Neural progenitor cell (in vitro differentiated cells): ENCODE measurements at regions not wholly inside any gene's neighbourhood (a gene's known extent, or its start where the extent isn't known, plus 50 kb on each side); places are given as distances from the start of the nearest gene placed in this dataset.
"Not testable (repeated sequence)": the region's sequence is repeated elsewhere in the genome, so short reads cannot be mapped to it uniquely, and the experiment has no call there.

ENCODE experiments used
- DNase-seq: peaks from one replicate; pipeline ENCODE4 v3.0.0-alpha.2; 2016; ENCODE audit warnings: low spot score
- H2AFZ ChIP-seq: fragments of 200-600 bp; sonication (generic); replicated peaks from 2 replicates; pipeline ENCODE4 v1.6.1; 2016; ENCODE audit warnings: antibody characterized with exemption
- H3F3A ChIP-seq: fragments of 200-600 bp; sonication (generic); 2 replicates; pipeline ENCODE4 v1.6.1; 2016; ENCODE audit warnings: antibody characterized with exemption, low read depth
- H3K27ac ChIP-seq: fragments of 200-600 bp; sonication (generic); 2 replicates; pipeline ENCODE4 v1.5.1; 2016; ENCODE audit warnings: mild to moderate bottlenecking
- H3K27me3 ChIP-seq: fragments of 200-600 bp; sonication (generic); 2 replicates; pipeline ENCODE4 v1.6.1; 2016; ENCODE audit warnings: mild to moderate bottlenecking, moderate library complexity
- H3K36me3 ChIP-seq: fragments of 200-600 bp; sonication (generic); 2 replicates; pipeline ENCODE4 v1.5.1; 2016
- H3K4me1 ChIP-seq: fragments of 200-600 bp; sonication (generic); 2 replicates; pipeline ENCODE4 v1.6.1; 2016; ENCODE audit warnings: mixed run types
- H3K4me2 ChIP-seq: fragments of 200-600 bp; sonication (generic); 2 replicates; pipeline ENCODE4 v1.6.1; 2016
- H3K4me3 ChIP-seq: fragments of 200-600 bp; sonication (generic); 2 replicates; pipeline ENCODE4 v1.5.1; 2016
- H3K79me2 ChIP-seq: fragments of 200-600 bp; sonication (generic); 2 replicates; pipeline ENCODE4 v1.6.1; 2016; ENCODE audit warnings: low read depth
- H3K9ac ChIP-seq: fragments of 200-600 bp; sonication (generic); 2 replicates; pipeline ENCODE4 v1.6.1; 2016
- H3K9me3 ChIP-seq: fragments of 200-600 bp; sonication (generic); 2 replicates; pipeline ENCODE4 v1.5.1; 2016; ENCODE audit warnings: low read depth
- H4K20me1 ChIP-seq: fragments of 200-600 bp; sonication (generic); 2 replicates; pipeline ENCODE4 v1.6.1; 2016; ENCODE audit warnings: low read depth
- H3K27ac Mint-ChIP-seq: 3 replicates; pipeline ENCODE4 v1.8.0; 2021; ENCODE audit warnings: mixed read lengths
- H3K27me3 Mint-ChIP-seq: 2 replicates; pipeline ENCODE4 v1.8.0; 2022; ENCODE audit warnings: low read depth, mild to moderate bottlenecking, inconsistent platforms, moderate library complexity, mixed read lengths; ENCODE audit not compliant: insufficient read depth
- H3K36me3 Mint-ChIP-seq: 3 replicates; pipeline ENCODE4 v1.8.0; 2021; ENCODE audit warnings: mixed read lengths
- H3K4me1 Mint-ChIP-seq: 3 replicates; pipeline ENCODE4 v1.8.0; 2021; ENCODE audit warnings: mixed read lengths
- H3K4me3 Mint-ChIP-seq: 3 replicates; pipeline ENCODE4 v1.8.0; 2021; ENCODE audit warnings: mild to moderate bottlenecking, moderate library complexity, mixed read lengths
- H3K9me3 Mint-ChIP-seq: 3 replicates; pipeline ENCODE4 v1.8.0; 2020; ENCODE audit warnings: mixed read lengths

DNA sequence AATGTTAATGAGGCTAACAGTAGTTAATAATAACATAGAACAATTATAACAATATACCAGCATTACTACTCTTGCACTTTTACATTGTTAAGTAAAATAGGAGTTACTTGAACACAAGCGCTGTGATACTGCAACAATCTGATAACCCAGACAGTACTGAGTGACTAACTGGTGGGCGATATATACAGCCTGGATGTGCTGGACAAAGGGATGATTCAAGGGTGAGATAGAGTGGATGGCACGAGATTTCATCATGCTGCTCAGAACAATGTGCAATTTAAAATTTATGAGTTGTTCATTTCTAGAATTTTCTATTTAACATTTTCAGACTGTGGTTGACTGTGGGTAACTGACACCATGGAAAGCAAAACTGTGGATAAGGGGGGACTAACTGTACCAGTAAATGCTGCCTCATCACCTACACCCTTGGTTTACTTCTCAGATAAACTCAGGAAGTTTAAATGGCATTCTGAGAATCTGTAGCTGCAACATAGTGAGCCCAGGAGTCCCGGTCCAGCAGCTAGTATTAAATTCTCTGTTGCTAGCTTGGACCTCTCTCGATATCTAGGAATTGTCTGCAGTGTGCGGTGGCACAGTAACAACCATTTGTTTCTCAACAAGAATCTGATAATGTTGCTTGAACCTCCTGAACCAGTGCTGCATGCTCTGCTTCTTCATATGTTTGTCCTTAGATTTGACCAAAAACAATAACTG lies 80.9 kb upstream of the SEC22B start:
- H3K4me2 ChIP-seq, H4K20me1 ChIP-seq, H3K79me2 ChIP-seq, H3K27ac ChIP-seq, H3K4me1 ChIP-seq, H3K9me3 ChIP-seq, H2AFZ ChIP-seq, H3K36me3 ChIP-seq, H3K27ac Mint-ChIP-seq, H3K27me3 ChIP-seq, H3K27me3 Mint-ChIP-seq, H3K9me3 Mint-ChIP-seq, H3K4me1 Mint-ChIP-seq, H3K36me3 Mint-ChIP-seq, DNase-seq, H3K9ac ChIP-seq, H3K4me3 Mint-ChIP-seq, H3F3A ChIP-seq, H3K4me3 ChIP-seq: not testable (repeated sequence)

DNA sequence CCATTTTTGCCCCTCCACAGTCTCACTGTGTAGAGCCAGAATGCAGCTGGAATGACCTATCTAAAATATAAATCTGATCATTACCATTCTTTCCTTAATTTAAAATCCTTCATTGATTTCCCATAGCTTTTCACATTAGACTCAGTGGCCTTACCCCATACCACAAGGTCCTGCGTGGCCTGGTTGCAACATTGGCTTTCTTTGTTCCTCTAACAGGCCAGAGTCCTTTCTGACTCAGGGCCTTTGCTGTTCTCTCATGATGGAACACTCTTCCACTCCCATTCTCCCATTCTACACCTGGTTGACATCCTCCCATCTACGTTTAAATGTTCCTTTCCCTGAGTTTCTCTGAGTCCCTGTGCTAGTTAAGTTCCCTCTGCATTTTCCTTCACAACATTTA lies 74.4 kb upstream of the SEC22B start:
- H3K79me2 ChIP-seq, H2AFZ ChIP-seq, H3K9me3 Mint-ChIP-seq, H3K4me2 ChIP-seq, H3K4me1 ChIP-seq, H3K9ac ChIP-seq, H3K27me3 ChIP-seq, H3K9me3 ChIP-seq, H3K36me3 Mint-ChIP-seq, H3F3A ChIP-seq, H3K4me1 Mint-ChIP-seq, DNase-seq, H4K20me1 ChIP-seq, H3K27ac ChIP-seq, H3K4me3 ChIP-seq, H3K36me3 ChIP-seq, H3K27me3 Mint-ChIP-seq, H3K4me3 Mint-ChIP-seq, H3K27ac Mint-ChIP-seq: not testable (repeated sequence)

DNA sequence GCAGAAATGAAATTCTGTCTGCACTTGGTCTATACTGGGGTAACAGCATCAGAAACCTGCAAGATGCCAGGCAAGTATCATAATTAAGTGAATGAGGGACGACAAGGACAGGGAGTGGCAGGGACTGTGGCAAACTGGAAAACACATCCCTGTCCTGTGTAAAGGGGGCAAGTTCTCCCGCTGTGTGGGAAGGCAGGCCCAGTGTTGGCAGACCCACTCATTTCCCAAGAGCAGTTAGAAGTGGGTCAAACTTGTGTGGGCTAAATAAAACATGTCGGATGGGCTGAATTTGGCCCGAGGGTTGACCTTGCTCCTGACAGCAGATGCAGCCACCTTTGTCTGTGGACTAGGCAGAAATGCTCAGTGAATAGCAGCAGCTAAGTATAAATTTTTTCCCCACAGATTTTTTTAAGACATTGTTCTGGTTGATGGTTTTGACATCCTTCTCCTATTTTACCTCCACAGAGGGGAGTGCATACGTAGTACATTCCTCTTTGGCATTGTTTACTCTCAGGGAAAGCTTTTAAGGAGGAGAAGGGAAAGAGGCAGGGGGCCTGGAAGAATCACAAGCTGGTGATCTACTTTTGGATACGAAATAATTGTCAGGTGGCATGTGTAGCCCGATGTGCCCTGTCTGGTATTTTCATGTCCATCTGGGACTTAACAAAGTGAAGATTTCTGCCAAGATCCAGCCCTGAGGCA lies 72.6 kb upstream of the SEC22B start:
- not testable (repeated sequence) for H3K27me3 Mint-ChIP-seq, H3K4me3 Mint-ChIP-seq, H3K4me1 Mint-ChIP-seq, H3K9me3 Mint-ChIP-seq, DNase-seq, H3K4me2 ChIP-seq, H3K4me3 ChIP-seq, H3K9ac ChIP-seq, H4K20me1 ChIP-seq, H2AFZ ChIP-seq, H3F3A ChIP-seq, H3K36me3 ChIP-seq, H3K27me3 ChIP-seq, H3K27ac Mint-ChIP-seq, H3K9me3 ChIP-seq, H3K79me2 ChIP-seq, H3K36me3 Mint-ChIP-seq, H3K27ac ChIP-seq, H3K4me1 ChIP-seq

DNA sequence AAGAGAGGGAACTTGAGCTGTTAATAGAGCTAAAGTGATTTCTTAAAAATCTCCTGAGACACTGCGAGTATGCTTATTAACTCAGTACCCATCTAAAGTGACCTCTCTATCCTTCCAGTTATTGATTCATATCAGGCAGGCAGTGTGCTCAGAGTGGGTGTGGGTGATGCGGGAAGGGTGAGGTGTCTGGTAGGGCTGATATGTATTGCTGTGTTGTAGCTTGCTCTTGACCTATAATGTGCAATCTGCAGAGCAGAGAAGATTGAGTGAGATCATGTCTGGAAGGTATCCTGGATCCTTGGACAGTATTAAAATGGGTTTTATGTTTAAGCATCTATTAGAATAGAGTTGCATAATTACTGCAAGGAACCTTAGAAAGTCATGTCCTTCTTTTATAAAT lies 71.9 kb upstream of the SEC22B start:
- H3F3A ChIP-seq, H3K79me2 ChIP-seq, H3K4me1 Mint-ChIP-seq, H3K27me3 Mint-ChIP-seq, H3K27ac ChIP-seq, H3K36me3 Mint-ChIP-seq, H3K9me3 Mint-ChIP-seq, H2AFZ ChIP-seq, H3K4me2 ChIP-seq, H3K9me3 ChIP-seq, H4K20me1 ChIP-seq, H3K4me1 ChIP-seq, H3K4me3 ChIP-seq, H3K4me3 Mint-ChIP-seq, H3K9ac ChIP-seq, H3K27ac Mint-ChIP-seq, H3K27me3 ChIP-seq, H3K36me3 ChIP-seq, DNase-seq: not testable (repeated sequence)

DNA sequence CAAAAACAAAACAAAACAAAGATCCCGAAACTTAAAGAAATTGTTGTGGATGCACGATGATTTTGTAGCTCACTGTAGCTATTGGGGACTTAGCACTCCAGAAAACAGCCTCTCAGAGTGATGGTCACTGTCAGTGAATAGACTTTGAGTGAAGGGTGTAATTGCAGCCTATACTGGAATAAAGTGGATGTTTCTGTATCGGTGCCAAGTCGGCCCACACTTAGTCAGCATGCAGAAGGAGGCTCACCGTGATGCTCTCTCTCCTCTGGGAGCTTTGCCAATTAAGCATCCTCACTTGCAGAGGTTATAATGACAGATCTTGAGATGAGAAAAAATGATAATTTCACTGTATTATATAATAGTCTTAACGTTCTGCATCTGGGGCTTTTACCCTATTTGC lies 67.5 kb upstream of the SEC22B start:
- DNase-seq, H3K9ac ChIP-seq, H3K79me2 ChIP-seq, H3K27ac ChIP-seq, H3K9me3 Mint-ChIP-seq, H3K4me1 ChIP-seq, H3F3A ChIP-seq, H2AFZ ChIP-seq, H3K27me3 ChIP-seq, H3K36me3 ChIP-seq, H3K4me3 ChIP-seq, H3K27me3 Mint-ChIP-seq, H3K4me1 Mint-ChIP-seq, H3K27ac Mint-ChIP-seq, H3K9me3 ChIP-seq, H3K36me3 Mint-ChIP-seq, H4K20me1 ChIP-seq, H3K4me2 ChIP-seq, H3K4me3 Mint-ChIP-seq: not testable (repeated sequence)

DNA sequence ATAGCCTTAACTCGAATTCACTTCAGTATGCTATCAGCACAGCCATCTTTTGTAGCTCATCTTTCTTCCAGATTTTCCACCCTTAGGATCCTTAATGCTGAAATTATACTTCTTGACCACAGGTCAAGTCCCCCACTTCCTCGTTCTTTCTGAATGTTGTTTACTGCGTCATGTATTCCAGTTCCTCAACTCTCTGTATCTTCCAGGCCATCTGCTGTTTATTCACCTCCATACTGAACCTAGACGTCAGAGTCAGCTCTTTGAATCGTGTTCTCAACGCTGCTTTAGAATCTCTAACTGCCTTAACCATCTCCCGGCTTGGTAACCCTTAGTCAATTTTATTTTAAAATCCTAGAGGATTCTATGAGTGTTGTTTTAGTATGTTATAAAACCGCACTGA lies 66.3 kb upstream of the SEC22B start:
- H3K36me3 ChIP-seq, H3K27me3 Mint-ChIP-seq, H3K9ac ChIP-seq: not testable (repeated sequence)

DNA sequence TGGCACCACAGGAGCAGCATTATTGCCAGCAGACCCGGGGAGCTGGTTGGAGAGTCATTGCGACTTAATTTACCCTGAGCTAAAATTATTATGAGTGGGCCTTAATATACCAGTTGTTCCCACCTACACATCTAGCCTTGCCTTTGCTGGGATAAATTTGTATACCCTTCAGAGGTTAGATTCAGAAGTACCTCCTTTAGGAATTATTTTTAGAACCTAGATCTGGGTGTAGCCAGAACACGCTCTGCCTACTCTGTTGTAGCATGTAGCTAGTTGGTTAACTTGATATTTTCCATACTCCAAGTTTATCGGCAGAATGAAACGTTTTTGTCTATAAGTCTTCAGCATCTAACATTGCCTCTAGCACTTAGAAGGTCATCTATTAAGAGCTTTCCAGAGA lies 65.5 kb upstream of the SEC22B start:
- H4K20me1 ChIP-seq, DNase-seq, H3K9ac ChIP-seq, H3K4me3 Mint-ChIP-seq, H3K9me3 ChIP-seq, H3K4me3 ChIP-seq, H2AFZ ChIP-seq, H3K9me3 Mint-ChIP-seq, H3K4me2 ChIP-seq, H3K36me3 ChIP-seq, H3F3A ChIP-seq, H3K4me1 ChIP-seq, H3K27ac Mint-ChIP-seq, H3K36me3 Mint-ChIP-seq, H3K27me3 ChIP-seq, H3K27me3 Mint-ChIP-seq, H3K27ac ChIP-seq, H3K79me2 ChIP-seq, H3K4me1 Mint-ChIP-seq: not testable (repeated sequence)

More for the DNA sequence above, 66.3 kb upstream of the SEC22B start:
- H3K4me3 Mint-ChIP-seq, H2AFZ ChIP-seq, H3F3A ChIP-seq, H3K4me3 ChIP-seq, H3K9me3 ChIP-seq, H3K9me3 Mint-ChIP-seq, H3K27me3 ChIP-seq, H3K79me2 ChIP-seq, H3K27ac ChIP-seq, H3K27ac Mint-ChIP-seq, H4K20me1 ChIP-seq, H3K4me1 Mint-ChIP-seq, H3K36me3 Mint-ChIP-seq, DNase-seq, H3K4me2 ChIP-seq, H3K4me1 ChIP-seq: not testable (repeated sequence)

DNA sequence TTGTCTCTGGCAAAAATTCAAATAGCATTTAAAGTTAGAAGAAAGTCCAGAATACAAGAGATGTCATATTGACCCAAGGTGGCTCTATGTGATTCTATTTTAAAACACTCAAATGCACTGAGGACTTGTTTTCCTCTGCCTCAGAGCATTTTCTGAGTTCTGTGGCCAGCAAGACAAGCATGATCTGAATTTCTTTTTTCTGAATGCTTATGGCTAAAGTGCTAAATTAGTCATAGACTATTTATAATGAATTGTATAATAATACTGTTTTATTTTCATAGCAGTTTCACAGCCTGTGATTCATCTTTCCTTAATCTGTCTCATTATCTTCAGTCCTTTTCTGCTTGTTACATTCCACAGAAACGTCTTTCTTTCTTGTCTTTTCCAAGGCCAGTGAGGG lies 63.9 kb upstream of the SEC22B start:
- H3K27ac ChIP-seq, H3K9me3 Mint-ChIP-seq, H3F3A ChIP-seq, H3K79me2 ChIP-seq, H3K4me1 ChIP-seq, H3K4me1 Mint-ChIP-seq, H3K27me3 Mint-ChIP-seq, H4K20me1 ChIP-seq, H2AFZ ChIP-seq, DNase-seq, H3K4me3 Mint-ChIP-seq, H3K27me3 ChIP-seq, H3K9me3 ChIP-seq, H3K4me3 ChIP-seq, H3K4me2 ChIP-seq, H3K36me3 Mint-ChIP-seq, H3K36me3 ChIP-seq, H3K27ac Mint-ChIP-seq, H3K9ac ChIP-seq: not testable (repeated sequence)
